Islet of Langerhans (tissue), 1 donor: ENCODE measurements at regions not wholly inside any gene's neighbourhood (a gene's known extent, or its start where the extent isn't known, plus 50 kb on each side); places are given as distances from the start of the nearest gene placed in this dataset.
A peak's percentile ranks its signal among the peaks of the same experiment; 100 is the strongest.

Experiments used
- FAIRE-seq: peaks from one replicate; lab custom pipeline; 2011; peaks lifted over from hg19 to GRCh38; lab: Jason Lieb, UNC

- FAIRE-seq = peak; percentile 80
Measured at GRCh38 chr6:148250975-148251685, 91.5 kb upstream of the SASH1 start.

GRCh38 chr6:148251891-148252290 lies 90.7 kb upstream of the SASH1 start:
- FAIRE-seq = no peak

DNA sequence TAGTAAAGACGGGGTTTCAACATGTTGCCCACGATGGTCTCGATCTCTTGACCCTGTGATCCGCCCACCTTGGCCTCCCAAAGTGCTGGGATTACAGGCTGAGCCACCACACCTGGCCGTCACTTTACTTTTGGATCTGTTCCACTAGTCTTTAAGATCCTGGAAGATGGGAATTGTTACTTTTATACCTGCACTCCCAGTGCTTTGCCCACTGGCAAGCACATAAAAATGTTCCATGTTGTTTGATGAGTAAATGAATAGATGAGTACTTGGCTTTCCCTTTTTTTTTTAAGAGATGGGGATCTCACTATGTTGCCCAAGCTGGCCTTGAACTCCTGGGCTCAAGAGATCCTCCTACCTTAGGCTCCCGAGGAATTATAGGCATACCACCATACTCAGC lies 84.8 kb upstream of the SASH1 start:
- FAIRE-seq = no peak

GRCh38 chr6:148258868-148259267 lies 83.8 kb upstream of the SASH1 start:
- FAIRE-seq = no peak

- FAIRE-seq = no peak
Measured at GRCh38 chr6:148261470-148261869, 81.2 kb upstream of the SASH1 start.

DNA sequence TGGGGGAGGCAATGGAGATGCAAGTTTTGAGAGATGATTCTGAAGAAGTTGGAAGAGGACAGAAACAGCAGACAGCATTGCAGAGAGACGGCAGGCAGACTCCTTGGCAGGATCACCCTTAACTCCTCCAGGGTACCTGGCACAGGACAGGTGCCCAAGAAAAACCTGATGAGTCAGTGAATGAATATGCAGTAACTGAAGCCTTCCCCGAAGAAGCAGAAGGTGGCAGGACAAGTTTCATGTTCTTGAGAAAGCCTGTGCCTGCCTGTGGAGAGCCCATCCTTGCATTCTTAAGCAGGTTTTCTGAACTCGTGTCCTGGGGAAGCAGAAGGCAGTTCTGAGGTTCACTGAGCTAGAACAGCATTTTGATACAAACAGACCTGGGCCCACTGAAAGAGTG lies 79.6 kb upstream of the SASH1 start:
- no peak for FAIRE-seq

GRCh38 chr6:148263961-148264360 lies 78.7 kb upstream of the SASH1 start:
- no peak for FAIRE-seq

DNA sequence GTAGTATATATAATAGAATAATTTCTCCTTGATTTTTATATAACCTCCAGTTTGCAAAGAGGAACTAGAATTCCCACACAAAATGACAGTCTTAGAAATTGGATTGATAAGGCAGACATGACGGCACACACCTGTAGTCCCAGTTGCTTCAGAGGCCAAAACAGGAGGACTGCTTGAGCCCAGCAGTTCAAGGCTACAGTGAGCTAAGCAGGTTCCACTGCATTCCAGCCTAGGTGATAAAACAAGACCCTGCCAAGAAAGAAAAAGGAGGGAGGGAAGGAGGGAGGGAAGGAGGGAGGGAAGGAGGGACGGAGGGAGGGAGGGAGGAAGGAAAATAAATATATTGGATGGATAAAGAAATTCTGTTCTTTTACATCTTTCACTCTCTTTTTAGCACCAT lies 77.6 kb upstream of the SASH1 start:
- FAIRE-seq = no peak

GRCh38 chr6:148269386-148269785 lies 73.3 kb upstream of the SASH1 start:
- FAIRE-seq = no peak

GRCh38 chr6:148271711-148272439 lies 70.8 kb upstream of the SASH1 start:
- FAIRE-seq = no peak

DNA sequence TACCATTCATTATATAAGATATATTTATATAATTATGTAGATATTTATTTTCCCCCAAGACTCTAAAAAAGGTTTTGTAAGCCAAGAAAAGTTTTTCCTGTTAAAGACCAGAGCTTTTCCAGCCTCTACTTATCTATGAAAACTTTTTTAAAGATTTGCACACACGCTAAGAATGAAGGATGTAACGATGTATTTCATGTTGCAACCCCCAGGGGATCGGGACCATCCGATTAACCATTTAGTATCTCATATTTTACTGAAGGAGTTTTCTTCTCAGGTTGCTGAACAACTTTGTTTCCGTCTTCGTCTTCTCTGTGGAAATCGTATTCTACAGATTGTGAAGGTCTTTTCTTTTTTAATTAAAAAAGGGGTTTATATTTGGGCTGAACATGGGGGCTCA lies 70.0 kb upstream of the SASH1 start:
- no peak for FAIRE-seq

DNA sequence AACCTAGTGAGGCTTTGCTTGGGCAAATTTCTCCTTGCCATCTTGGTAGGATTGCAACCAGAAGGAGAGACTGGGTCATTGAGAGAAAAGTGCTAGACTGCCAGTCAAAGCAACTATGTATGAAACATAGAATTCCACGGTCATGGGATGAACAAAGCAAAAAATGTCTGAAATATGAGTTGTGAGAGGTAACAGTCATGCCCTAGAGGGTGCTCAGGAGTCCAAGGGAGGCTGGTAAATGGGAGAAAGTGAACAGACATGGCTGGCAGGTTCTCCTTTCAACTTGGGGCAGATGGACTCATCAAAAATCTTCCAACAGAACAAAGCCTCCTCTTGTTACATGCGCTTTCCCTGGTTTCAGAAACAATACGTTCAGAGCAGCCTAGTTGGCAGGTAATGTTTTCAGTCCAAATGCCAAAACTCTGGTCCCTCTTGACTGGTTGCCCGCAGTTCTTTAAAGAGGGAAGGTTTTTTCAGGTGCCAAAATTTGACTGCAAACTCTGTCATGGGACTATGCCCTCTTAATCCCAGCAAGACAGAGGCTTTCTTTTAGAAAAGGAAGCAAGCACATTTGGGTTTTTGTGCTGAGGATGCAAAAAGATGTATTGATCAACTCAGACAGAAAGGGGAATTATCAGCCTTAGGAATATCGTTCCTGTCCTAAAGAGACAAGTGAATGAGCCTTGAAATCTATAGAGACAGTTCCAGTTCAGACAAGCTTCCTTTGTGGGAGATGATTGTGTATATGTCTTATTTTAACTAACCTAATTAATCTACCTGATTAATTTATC lies 68.5 kb upstream of the SASH1 start:
- FAIRE-seq = no peak

DNA sequence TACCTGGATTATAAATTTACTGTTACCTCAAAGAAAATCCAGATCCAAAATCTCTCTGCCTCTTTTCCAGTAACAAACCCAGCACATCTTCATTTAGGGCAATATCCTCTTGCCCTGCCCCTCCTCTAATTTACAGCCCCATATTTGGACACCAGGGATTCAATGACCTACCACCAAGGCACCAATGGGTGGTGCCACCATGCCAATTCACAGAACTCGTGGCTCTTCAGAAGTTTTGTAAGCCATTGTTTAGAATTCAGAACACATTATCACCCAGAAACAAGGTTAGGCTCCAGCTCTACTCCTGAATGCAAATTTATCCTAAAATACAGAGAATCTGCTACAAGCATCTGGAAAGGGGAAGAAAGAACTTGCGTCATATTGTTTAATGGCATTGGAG lies 67.8 kb upstream of the SASH1 start:
- FAIRE-seq = no peak

- FAIRE-seq = no peak
Measured at GRCh38 chr6:148285205-148285604, 57.4 kb upstream of the SASH1 start.

GRCh38 chr6:148286563-148286962 lies 56.1 kb upstream of the SASH1 start:
- no peak for FAIRE-seq

GRCh38 chr6:148287623-148288333 lies 54.9 kb upstream of the SASH1 start:
- FAIRE-seq = no peak

DNA sequence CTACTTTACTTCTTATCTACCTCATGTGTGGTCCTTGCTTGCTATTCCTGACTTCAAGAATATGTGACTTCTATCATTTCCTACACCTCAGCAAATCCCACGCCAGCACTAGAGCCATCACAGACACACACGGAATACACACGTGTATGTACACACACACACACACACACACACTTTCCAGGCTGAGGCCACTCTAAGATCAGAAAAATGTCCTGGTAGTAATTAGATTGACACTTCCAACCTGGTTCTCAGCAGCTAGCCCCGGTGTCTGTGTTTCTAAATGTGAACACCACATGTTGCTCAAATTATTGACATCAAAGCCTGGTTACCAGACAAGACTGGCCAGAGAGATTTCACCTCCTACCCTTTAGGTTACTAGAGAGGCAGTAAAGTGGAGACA lies 54.1 kb upstream of the SASH1 start:
- no peak for FAIRE-seq

DNA sequence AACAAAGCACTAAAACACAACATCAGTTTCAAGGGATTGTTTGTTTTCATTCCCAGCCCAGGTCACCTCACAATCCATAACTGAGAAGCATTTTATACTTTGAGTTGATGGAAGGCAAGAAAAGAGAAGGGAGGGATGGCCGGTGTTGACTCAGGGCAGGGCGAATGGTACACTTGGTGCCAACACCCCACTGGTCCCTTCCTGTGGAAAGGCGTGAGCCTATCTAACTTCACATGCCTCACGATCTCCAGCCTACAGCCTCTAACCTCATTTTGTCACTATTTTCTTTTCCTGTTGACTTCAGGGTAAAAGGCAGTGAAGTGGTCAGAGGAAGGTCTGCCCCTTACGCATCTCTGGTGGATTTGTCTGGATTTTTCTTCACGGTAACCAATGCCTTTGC lies 53.5 kb upstream of the SASH1 start:
- FAIRE-seq = no peak

GRCh38 chr6:148291876-148292275 lies 50.8 kb upstream of the SASH1 start:
- no peak for FAIRE-seq
